HG03139 (cell line): ENCODE measurements at regions not wholly inside any gene's neighbourhood (a gene's known extent, or its start where the extent isn't known, plus 50 kb on each side); places are given as distances from the start of the nearest gene placed in this dataset.
"Not testable (repeated sequence)": the region's sequence is repeated elsewhere in the genome, so short reads cannot be mapped to it uniquely, and the experiment has no call there.

Source experiments
- ATAC-seq: cut with Tn5 transposase; IDR thresholded peaks from one replicate; pipeline ENCODE4 v1.9.1; 2021; ENCODE audit not compliant: unreplicated experiment

DNA sequence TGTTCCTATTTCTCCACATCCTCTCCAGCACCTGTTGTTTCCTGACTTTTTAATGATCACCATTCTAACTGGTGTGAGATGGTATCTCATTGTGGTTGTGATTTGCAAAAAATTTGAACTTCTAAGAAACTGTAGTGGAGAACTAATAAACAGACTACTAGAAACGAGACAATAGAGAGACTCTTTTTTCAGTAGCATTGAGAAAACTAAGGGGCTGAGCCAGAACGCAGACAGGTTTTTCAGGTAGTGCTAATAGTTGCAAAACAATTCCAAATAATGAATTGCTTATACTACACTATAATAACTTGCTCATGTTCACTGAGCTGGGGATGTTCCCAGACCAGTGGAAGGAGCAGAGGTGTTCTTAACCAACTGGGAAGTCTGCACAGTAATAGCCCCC is 98.8 kb upstream of the DPH5 start:
- ATAC-seq, result no peak

DNA sequence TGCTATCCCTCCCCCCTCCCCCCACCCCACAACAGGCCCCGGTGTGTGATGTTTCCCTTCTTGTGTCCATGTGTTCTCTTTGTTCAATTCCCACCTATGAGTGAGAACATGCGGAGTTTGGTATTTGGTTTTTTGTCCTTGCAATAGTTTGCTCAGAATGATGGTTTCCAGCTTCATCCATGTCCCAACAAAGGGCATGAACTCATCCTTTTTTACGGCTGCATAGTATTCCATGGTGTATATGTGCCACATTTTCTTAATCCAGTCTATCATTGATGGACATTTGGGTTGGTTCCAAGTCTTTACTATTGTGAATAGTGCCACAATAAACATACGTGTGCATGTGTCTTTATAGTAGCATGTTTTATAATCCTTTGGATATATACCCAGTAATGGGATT is 98.3 kb upstream of the DPH5 start:
- ATAC-seq, result not testable (repeated sequence)

DNA sequence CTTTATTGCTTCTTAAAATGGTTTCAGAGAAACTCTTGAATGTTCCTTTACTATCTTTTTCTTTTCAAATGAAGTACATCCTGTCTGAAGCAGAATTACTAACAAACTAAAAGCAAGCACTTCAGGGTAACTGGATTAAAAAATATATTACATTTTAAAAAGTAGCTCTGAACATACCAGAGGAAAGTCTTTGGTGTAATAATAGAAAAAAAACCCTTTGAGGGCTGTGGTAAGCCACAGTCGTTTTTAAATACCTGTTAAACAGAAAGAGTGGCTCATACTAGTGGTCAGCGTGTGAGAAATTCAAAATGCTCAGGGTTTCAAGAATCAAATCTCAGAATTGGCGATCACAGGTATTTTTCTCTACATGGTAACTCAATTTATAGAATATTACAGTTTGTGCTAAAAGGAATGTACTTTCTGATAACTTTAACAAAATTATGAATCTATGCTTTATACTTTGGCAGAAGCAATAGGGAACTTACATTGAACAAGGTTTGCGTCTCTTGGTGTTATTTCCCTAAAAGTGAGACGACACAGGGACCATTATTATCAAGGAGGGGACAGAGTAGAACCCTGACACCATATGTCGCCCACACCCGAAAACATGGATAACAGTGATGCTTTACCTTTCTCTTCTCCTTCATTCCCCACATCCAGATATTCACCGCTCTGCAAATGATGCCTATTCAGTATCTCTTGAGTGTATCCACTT is 97.0 kb upstream of the DPH5 start:
- ATAC-seq, result peak; percentile 90

DNA sequence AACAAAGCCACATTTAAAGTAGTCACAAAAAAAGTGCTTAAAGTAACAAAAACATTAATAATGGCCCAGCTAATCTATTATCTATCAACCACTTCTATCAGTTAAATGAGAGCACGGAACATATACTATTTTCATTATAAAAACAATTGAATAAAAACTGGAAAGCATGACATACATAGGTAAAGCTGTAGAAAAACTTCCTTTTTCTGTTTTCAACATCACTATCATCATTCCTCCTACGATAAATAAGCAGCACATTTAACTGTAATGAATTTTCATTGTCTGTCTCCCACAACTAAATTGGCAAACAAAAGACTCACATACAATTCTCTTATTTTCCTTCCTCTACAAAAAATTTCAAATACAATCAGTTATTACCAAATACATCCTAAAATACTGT is 96.4 kb upstream of the DPH5 start:
- ATAC-seq, result no peak

DNA sequence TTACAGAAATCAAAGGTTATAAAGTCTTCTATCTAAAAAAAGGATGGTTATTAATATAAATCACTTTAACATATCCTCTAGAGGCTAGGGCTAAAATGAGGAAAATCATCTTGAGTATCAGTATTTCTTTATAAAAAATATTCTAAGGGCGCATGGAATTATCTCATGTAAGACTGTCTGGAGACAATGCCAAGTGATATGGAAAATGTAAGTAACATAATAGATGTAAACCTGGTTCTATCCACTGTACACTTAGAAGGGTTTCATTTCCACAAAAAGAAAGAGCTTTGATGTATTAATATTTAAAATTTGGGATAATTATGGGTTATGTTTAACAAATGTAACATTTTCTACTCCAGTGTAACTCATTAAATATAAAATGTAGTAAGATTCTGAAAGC is 95.9 kb upstream of the DPH5 start:
- no peak for ATAC-seq

DNA sequence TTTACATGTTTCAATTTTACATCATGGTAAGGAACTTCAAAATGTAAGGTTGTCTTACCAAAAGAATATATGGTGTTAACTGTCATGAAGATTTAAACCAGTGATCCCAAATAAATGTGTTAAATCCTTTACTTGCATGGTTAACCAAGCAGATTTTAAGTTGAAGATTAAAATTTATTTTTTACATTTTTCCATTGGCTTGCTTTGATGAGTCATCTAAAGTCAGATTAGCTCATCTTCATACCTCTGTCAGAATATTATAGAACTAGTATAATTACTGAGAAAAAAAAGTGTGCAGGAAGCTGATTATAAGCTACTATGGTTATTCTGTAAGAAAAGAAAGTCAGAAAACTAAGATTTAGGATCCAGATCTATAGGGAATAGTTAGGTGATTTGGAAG is 95.3 kb upstream of the DPH5 start:
- no peak for ATAC-seq

DNA sequence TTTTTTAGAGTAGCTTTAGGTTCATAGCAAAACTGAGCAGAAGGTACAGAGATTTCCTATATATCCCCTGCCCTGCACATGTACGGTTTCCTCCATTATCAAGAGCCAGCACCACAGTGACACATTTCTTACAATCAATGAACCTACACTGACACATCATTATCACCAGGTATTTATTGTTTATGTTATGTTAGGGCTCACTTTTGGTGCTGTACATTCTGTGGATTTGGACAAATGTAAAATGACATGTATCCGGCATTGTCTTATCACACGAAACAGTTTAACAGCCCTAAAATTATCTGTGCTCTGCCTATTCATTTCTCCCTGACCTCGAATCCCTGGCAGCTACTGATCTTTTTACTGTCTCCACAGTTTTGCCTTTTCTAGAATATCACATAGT is 93.7 kb upstream of the DPH5 start:
- no peak for ATAC-seq

DNA sequence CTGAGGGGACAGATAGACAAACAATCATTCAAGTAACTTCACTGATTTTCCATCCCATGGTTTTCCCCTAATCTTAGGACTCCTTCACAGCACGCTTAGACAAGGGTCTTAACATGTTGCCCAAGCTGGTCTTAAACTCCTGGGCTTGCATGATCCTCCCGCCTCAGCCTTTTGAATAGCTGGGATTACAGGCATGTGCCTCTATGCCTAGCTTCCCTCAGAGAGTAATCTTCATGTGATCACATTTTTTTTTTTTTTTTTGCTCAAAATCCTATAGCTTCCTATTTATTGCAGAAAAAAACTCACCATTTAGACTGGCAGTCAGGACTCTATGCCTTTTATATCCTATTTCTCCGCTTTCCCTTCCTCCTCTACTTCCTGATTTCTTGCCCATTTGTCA is 90.4 kb upstream of the DPH5 start:
- no peak for ATAC-seq

DNA sequence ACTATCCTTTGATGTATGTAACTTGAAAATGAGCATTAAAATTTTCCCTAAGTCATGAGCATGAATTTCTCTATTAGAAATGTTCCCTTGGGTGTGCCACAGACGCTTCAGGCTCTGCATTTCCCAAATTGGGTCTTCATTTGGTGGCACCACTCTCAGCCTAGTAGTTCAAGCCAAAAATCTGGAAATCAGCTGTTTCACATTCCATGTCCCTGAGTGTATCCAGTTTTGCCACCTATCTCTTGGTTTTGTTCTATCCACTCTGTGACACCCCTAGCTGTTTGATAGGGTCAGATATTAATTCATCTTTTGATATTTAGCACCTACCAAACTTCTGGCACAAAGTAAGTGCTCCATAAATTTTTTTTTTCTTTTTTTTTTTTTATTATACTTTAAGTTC is 89.5 kb upstream of the DPH5 start:
- no peak for ATAC-seq

DNA sequence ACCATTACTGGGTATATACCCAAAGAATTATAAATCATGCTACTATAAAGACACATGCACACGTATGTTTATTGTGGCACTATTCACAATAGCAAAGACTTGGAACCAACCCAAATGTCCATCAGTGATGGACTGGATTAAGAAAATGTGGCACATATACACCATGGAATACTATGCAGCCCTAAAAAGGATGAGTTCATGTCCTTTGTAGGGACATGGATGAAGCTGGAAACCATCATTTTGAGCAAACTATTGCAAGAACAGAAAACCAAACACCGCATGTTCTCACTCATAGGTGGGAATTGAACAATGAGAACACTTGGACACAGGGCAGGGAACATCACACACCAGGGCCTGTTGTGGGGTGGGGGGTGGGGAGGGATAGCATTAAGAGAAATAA is 88.5 kb upstream of the DPH5 start:
- ATAC-seq, result not testable (repeated sequence)

DNA sequence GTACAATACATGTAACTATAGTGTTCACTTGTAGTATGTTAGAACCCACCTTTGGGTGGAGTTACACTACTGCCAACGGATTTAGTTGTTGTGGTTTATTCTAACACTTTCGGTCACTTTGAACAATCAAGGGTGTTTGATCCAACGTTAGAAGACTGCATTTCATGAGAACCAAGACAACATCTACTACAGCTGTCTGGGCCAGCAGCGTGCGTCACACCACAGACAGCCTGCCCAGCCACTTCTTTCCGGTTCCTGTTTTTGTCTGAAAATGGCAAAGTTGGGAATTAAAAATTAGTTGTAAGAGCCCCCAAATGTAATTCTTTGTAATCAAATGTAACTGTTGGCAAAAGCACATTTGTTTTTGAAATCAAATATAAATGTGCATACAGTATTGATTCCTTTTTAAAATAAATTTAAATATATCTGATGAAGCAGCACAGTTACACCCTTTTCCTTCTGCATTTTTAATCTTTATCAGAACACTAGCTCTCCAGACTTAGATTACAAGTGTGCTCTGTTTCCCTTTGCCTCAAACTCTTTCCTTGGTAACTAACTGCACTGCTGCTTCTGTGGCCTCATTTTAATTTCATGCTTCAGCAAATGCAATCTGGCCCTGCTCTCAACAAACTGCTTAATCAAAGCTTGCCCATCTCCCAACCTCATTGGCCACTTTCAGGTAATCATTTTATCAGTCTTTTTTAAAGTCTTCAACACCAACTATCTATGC is 86.6 kb upstream of the DPH5 start:
- ATAC-seq, result peak; percentile 92

DNA sequence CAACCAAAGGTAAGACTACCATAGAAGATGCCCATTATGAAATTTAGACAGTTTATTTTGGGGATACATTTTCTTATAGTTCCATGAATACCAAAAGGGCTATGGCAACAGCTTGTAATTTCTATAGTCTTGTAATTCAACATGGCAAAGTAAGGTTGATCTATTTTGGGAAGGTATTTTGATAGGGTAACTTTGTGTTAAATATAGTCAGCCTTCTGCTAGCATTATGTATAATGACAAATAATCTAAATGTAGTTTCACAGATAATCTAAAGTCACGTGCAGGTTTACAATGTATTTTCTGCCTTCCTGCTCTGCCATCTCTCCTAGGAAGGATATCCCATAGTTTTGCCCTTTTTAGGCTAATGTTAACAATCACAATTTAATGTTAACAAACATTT is 85.9 kb upstream of the DPH5 start:
- ATAC-seq, result no peak

DNA sequence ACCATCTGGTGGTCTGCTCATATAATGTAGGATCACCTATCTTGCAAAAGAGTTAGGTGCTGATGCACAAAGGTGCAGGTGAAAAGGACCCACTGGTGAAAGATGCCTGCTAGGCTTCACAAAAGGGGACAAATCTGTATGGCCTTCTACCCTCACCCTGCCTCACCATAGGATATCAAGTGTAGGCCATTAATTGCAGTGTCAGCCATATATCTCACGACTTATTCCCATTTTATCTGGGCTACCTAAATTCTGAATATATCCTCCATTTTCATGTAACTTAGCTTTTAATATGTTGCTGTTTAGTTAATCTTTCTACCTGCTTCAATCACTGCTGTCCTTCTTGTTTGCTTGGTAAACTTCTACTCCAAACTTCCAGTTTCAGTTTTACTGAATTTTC is 84.2 kb upstream of the DPH5 start:
- no peak for ATAC-seq

DNA sequence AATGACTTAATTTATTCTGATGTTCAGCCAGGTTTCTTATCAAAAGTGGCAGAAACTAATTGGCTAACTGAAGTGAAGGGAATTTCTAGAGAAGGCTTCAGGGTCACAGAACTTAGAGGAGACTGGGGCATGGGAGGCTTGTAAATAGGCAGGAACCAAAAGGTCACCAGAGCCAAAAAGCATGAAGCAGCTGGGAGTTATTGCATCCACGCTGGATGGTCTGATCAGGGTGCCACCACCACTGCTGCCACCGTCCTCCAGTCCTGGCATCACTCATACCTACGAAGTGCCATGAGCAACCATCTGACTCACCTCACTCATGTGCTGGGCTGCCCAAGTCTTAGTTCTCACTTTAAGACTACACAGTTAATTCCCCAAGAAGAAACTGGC is 82.5 kb upstream of the DPH5 start:
- no peak for ATAC-seq

DNA sequence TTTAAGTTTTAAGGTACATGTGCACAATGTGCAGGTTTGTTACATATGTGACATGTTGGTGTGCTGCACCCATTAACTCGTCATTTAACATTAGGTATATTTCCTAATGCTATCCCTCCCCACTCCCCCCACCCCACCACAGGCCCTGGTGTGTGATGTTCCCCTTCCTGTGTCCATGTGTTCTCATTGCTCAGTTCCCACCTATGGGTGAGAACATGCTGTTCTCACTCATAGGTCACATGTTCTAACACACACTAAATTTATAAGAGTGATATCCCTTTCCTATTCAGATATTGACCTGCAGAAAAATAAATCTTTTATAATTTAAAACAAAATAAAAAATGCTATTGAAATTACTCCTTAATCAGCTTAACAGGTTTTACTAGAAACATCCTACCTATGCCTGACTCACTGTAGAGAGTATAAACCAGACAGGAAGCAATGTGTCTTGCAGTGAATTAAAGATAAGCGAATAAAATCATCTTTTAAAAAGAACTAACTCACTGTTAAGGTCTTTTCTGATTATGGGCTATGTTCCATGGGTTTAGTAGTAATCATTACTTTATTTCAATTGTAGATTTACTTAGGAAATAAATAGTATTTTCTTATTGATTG is 82.0 kb upstream of the DPH5 start:
- ATAC-seq, result no peak

DNA sequence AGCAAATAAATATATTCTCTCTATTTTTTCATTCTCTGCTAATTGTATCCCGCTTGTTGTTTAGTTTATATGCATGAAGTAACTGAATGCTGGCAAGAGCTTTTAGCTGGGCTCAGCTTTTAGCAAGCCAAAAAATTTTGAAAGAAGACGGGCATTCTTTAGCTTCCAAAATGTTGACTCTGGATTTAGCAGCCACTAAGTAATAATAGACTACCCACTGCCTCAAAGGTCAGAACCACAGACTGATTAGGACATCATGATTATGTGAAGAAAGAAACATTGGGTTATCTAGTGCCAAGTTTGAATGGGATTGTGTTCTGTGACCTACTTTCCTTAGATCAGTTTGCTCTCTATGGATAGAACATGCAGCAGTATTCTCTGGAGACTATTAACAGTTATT is 80.3 kb upstream of the DPH5 start:
- no peak for ATAC-seq

DNA sequence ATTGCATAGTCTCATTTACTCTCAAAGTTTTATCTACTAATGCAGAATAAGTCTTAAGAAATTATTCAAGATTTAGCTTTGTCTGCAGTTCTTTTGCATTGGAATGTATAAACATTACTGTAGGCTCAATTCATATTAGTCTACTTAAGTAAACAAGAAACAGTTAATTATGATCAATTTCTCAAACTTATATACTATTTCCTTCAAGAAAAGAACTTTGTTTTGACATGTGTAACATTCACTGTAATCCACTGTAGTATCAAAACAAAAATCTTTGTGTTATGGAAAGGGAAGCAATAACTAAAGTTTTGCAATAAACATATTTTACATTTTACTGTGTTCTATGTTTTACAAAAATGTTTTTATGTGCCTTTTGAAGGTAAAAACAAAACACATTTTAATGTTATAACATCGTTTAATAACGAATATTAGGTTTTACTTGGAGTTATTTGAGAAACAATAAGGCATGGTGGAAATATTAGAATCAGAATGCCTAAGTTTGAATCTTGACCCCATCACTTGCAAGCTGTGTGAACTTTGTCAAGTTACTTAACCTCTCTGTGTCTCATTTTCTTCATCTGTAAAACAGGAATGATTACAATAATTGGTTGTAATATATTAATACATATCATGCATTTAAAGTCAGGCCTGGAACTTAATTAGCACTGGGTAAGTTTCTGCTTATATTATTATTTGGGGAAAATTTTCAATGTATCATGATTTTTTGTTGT is 77.0 kb upstream of the DPH5 start:
- no peak for ATAC-seq

DNA sequence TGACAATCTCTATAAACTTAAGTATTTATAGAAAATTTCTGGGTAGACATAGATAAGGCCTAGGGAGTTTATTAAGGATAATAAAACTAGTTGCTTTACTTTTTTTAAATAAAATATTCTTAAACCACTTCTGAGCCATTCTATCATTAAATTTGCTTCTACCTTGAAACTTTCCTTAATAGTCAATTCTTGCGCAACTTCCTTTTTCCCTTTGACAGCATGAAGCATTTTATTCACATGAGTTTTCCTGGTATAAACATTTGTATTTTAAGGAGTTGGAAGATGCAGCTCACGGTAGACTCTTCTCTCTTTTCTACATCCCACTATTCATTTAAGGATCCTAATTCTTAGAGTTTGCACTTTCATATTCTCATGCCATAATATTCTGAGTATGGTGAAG is 75.8 kb upstream of the DPH5 start:
- no peak for ATAC-seq

DNA sequence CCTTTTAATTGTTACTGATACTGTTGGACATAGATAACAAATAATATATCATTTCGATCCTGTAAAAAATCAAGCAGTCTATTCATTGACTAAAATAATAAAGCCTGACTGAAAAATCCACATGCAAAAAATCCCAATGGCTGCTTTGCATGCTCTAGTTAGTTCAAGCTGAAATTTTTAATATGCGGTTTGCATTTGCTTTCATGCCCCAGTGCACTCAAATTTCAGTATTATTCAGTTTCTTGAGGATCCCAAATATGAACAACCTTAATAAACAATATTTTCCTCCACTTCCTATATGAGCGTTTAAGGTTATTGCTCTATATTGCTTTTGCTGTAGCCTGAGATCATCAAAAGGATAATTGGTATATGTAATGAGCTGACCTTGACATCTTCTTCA is 75.1 kb upstream of the DPH5 start:
- ATAC-seq, result no peak

DNA sequence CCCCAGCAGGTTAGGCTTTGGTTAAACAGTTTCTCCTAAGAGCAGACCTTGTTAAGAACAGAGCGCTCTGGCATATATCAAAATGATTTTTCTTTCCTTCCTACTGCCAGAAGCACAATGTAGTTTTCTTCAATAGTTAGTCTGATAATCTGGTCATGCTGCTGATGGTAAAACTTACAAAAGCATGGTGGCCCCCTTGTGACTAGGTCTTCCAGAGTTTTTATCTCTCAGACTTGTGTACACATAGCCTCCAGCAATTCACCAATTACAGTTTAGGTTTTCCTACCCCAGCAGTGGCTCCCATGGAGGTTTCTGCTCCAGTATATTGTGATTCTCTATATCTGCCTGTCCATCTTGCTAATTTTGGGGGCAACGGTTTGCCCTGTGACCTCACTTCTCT is 73.3 kb upstream of the DPH5 start:
- no peak for ATAC-seq

DNA sequence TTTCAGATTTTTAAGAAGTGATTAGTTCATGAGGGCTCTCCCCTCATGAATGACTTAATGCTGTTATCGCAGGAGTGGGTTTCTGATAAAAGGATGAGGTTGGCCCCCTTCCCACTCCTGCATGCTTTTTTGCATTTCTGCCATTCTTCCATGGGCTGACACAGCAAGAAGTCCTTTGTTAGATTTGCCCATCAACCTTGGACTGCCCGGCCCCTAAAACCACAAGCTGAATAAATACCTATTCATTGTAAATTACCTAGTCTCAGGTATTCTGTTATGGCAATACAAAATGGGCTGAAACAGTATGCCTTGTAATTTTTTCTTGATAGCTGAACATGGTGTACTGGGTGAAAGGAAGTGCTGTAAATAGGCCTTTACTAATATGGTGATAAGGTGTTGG is 72.7 kb upstream of the DPH5 start:
- ATAC-seq, result no peak
